SK-N-SH (cell line): ENCODE measurements at regions not wholly inside any gene's neighbourhood (a gene's known extent, or its start where the extent isn't known, plus 50 kb on each side); places are given as distances from the start of the nearest gene placed in this dataset.

Source experiments
- CTCF ChIA-PET: fragments of 300-600, 350-600 bp; formaldehyde crosslinking; extraction: SDS; loops from one replicate; lab custom pipeline; 2021; lab: Yijun Ruan, JAX
- POLR2A ChIA-PET: fragments of 350-600 bp; sonication (Branson Sonifier 250); formaldehyde crosslinking; extraction: SDS; loops from one replicate; lab custom pipeline; 2020; ENCODE audit warnings: antibody characterized with exemption, inconsistent platforms; lab: Yijun Ruan, JAX
- DNase-seq: peaks from one replicate; pipeline ENCODE4 v3.0.0; 2012
- H2AFZ ChIP-seq: fragments of 200-600 bp; sonication (generic); 2 replicates; pipeline ENCODE4 v1.8.1; 2016; ENCODE audit warnings: antibody characterized with exemption, mild to moderate bottlenecking, low read depth
- H3F3A ChIP-seq: fragments of 200-600 bp; sonication (generic); replicated peaks from 2 replicates; pipeline ENCODE3; 2016; ENCODE audit warnings: antibody characterized with exemption, mild to moderate bottlenecking; ENCODE audit not compliant: insufficient read depth
- H3K27ac ChIP-seq, 2 experiments: fragments of 200-500 bp in 1 of 2; fragments of 200-600 bp in 1 of 2; sonication (Bioruptor generic) in 1 of 2; sonication (generic), shearing (Covaris generic) in 1 of 2; 2 replicates each; pipeline versions ENCODE4 v1.5.1 to v1.6.1; 2014 to 2016; ENCODE audit warnings: low read depth in 2 of 2, inconsistent platforms in 1 of 2, low read length in 1 of 2, mild to moderate bottlenecking in 1 of 2, mixed read lengths in 1 of 2
- H3K27me3 ChIP-seq: fragments of 200-600 bp; sonication (generic), shearing (Covaris generic); 2 replicates; pipeline ENCODE4 v1.6.1; 2016; ENCODE audit warnings: mixed run types; ENCODE audit not compliant: insufficient read depth
- H3K36me3 ChIP-seq, 2 experiments: fragments of 200-500 bp in 1 of 2; fragments of 200-600 bp in 1 of 2; sonication (Bioruptor generic) in 1 of 2; sonication (generic) in 1 of 2; replicated peaks in 1 of 2; 2 replicates each; pipeline versions ENCODE3 to v1.5.1; 2014 to 2016; ENCODE audit warnings: low read length in 1 of 2, mild to moderate bottlenecking in 1 of 2; ENCODE audit not compliant: insufficient read depth in 2 of 2, control insufficient read depth in 1 of 2
- H3K4me1 ChIP-seq, 2 experiments: fragments of 200-500 bp in 1 of 2; fragments of 200-600 bp in 1 of 2; sonication (Bioruptor generic) in 1 of 2; sonication (generic), shearing (Covaris generic) in 1 of 2; 2 replicates each; pipeline versions ENCODE4 v1.5.1 to v1.6.1; 2014 to 2016; ENCODE audit warnings: low read depth in 1 of 2, low read length in 1 of 2, mixed run types in 1 of 2; ENCODE audit not compliant: insufficient read depth in 2 of 2, control insufficient read depth in 1 of 2
- H3K4me2 ChIP-seq: fragments of 200-600 bp; sonication (generic), shearing (Covaris generic); 2 replicates; pipeline ENCODE4 v1.6.1; 2017; ENCODE audit warnings: mixed run types
- H3K4me3 ChIP-seq, 2 experiments: fragments of 200-500 bp in 1 of 2; fragments of 200-600 bp in 1 of 2; sonication (Bioruptor generic) in 1 of 2; sonication (generic), shearing (Covaris generic) in 1 of 2; 2 replicates each; pipeline versions ENCODE4 v1.5.1 to v1.8.1; 2014 to 2016; ENCODE audit warnings: low read depth in 2 of 2, inconsistent platforms in 1 of 2, low read length in 1 of 2, mild to moderate bottlenecking in 1 of 2, mixed read lengths in 1 of 2, moderate library complexity in 1 of 2
- H3K79me2 ChIP-seq: fragments of 200-600 bp; sonication (generic); 2 replicates; pipeline ENCODE4 v1.8.1; 2017; ENCODE audit warnings: mild to moderate bottlenecking; ENCODE audit not compliant: insufficient read depth
- H3K9ac ChIP-seq: fragments of 200-600 bp; sonication (generic); 2 replicates; pipeline ENCODE4 v1.6.1; 2017; ENCODE audit warnings: mixed run types
- H3K9me2 ChIP-seq: fragments of 200-600 bp; sonication (generic); 2 replicates; pipeline ENCODE4 v1.6.1; 2017; ENCODE audit warnings: mixed run types
- H3K9me3 ChIP-seq: fragments of 200-600 bp; sonication (generic); 2 replicates; pipeline ENCODE4 v1.6.1; 2017; ENCODE audit warnings: mixed run types, mild to moderate bottlenecking, moderate library complexity
- H4K20me1 ChIP-seq: fragments of 200-600 bp; sonication (generic); 2 replicates; pipeline ENCODE4 v1.6.1; 2017; ENCODE audit warnings: mild to moderate bottlenecking, mixed run types; ENCODE audit not compliant: insufficient read depth
- CHD2 ChIP-seq: fragments of 150-350 bp; IDR thresholded peaks from 2 replicates; pipeline ENCODE4 v1.6.1; 2018; ENCODE audit warnings: low read length; ENCODE audit not compliant: partially characterized antibody
- ELF1 ChIP-seq: IDR thresholded peaks from 2 replicates; pipeline ENCODE4 v1.4.0; 2012
- EZH2phosphoT487 ChIP-seq: fragments of 200-600 bp; sonication (generic); IDR thresholded peaks from 2 replicates; pipeline ENCODE4 v1.6.1; 2017; ENCODE audit warnings: low read depth, mixed run types, mild to moderate bottlenecking, antibody characterized with exemption, moderate library complexity, borderline replicate concordance
- FOSL2 ChIP-seq: IDR thresholded peaks from 2 replicates; pipeline ENCODE4 v1.4.0; 2012; ENCODE audit warnings: low read depth, mild to moderate bottlenecking, moderate library complexity, borderline replicate concordance
- FOXM1 ChIP-seq: IDR thresholded peaks from 2 replicates; pipeline ENCODE4 v1.4.0; 2012; ENCODE audit warnings: low read depth, mild to moderate bottlenecking
- GABPA ChIP-seq: IDR thresholded peaks from 2 replicates; pipeline ENCODE4 v1.4.0; 2012; ENCODE audit warnings: low read depth, mild to moderate bottlenecking
- MEF2A ChIP-seq: IDR thresholded peaks from 2 replicates; pipeline ENCODE4 v1.4.0; 2012; ENCODE audit warnings: low read depth, borderline replicate concordance
- NFIC ChIP-seq: IDR thresholded peaks from 2 replicates; pipeline ENCODE4 v1.4.0; 2012; ENCODE audit warnings: borderline replicate concordance
- POLR2AphosphoS5 ChIP-seq: IDR thresholded peaks from 2 replicates; pipeline ENCODE4 v1.6.1; 2012; ENCODE audit warnings: low read depth, low read length
- RAD21 ChIP-seq: IDR thresholded peaks from 2 replicates; pipeline ENCODE4 v1.6.1; 2012; ENCODE audit warnings: mild to moderate bottlenecking, low read length
- RCOR1 ChIP-seq: fragments of 150-350 bp; IDR thresholded peaks from 2 replicates; pipeline ENCODE4 v1.6.1; 2017; ENCODE audit warnings: antibody characterized with exemption, low read length
- RFX5 ChIP-seq: IDR thresholded peaks from 2 replicates; pipeline ENCODE4 v1.6.1; 2012; ENCODE audit warnings: mild to moderate bottlenecking, improper control_type of control experiment, low read length
- SIN3A ChIP-seq: IDR thresholded peaks from 2 replicates; pipeline ENCODE4 v1.6.1; 2012; ENCODE audit warnings: low read depth, mild to moderate bottlenecking, low read length, moderate library complexity, borderline replicate concordance
- SMC3 ChIP-seq: IDR thresholded peaks from 2 replicates; pipeline ENCODE4 v1.6.1; 2012; ENCODE audit warnings: low read depth, low read length, improper control_type of control experiment
- TCF12 ChIP-seq: IDR thresholded peaks from 2 replicates; pipeline ENCODE4 v1.4.0; 2012
- TEAD4 ChIP-seq: IDR thresholded peaks from 2 replicates; pipeline ENCODE4 v1.4.0; 2012; ENCODE audit warnings: mild to moderate bottlenecking, borderline replicate concordance; ENCODE audit not compliant: insufficient read depth
- YY1 ChIP-seq: IDR thresholded peaks from 2 replicates; pipeline ENCODE4 v1.4.0; 2012; ENCODE audit warnings: low read depth, mild to moderate bottlenecking
- WGBS: methylation state at CpG from one replicate; pipeline ENCODE4 v1.1.6; 2017; ENCODE audit warnings: low lambda C conversion rate; 5-methylcytosine and 5-hydroxymethylcytosine counted together
- TF ChIP-seq, protein P1 (sequence below): IDR thresholded peaks from 2 replicates; pipeline ENCODE4 v1.4.0; 2012; ENCODE audit warnings: low read depth
- TF ChIP-seq, protein P2 (sequence below): fragments of 150-350 bp; IDR thresholded peaks from 2 replicates; pipeline ENCODE4 v1.6.1; 2017; ENCODE audit warnings: antibody characterized with exemption, low read length, low read depth, borderline replicate concordance
- TF ChIP-seq, protein P3 (sequence below): IDR thresholded peaks from 2 replicates; pipeline ENCODE4 v1.4.0; 2012; ENCODE audit warnings: low read depth, borderline replicate concordance
- TF ChIP-seq, protein P4 (sequence below): IDR thresholded peaks from 2 replicates; pipeline ENCODE4 v1.4.0; 2012; ENCODE audit warnings: low read depth, borderline replicate concordance

DNA sequence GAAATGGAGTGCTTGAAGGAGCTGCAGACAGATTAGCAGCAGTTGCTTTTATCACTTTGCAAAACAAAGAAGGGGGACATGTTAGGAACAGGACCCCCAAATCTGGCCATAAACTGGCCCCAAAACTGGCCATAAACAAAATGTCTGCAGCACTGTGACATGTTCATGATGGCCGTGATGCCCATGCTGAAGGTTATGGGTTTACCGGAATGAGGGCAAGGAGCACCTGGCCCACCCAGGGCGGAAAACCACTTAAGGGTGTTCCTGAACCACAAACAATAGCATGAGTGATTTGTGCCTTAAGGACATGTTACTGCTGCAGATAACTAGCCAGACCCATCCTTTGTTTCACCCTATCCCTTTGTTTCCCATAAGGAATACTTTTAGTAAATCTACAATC lies 79.6 kb upstream of the GC start:
- Histone ChIP-seq H3K9ac (no peak overlapping the region), H4K20me1 (no peaks in the 10 kb centered on the region), H3K27ac (no peak overlapping the region), H3K79me2 (no peaks in the 10 kb centered on the region), H3K27me3 (no peaks in the 10 kb centered on the region), H3F3A (no peaks in the 10 kb centered on the region), H3K4me1 (no peaks in the 10 kb centered on the region), H3K36me3 (no peaks in the 10 kb centered on the region), H3K4me2 (no peak overlapping the region), H3K4me3 (no peak overlapping the region)
- CTCF ChIA-PET = no interaction called here
- POLR2A ChIA-PET = no interaction called here
- DNase-seq = no peak
- TF ChIP-seq RAD21 (no peak), MEF2A (no peak), CHD2 (no peak), SIN3A (no peak)
- TF ChIP-seq, all 33 proteins: peak for 0
- 6% methylated on average over 3 of the region's 3 CpGs for WGBS
- Histone ChIP-seq H3K9me3 (no peaks in the 10 kb centered on the region; the same call in 1 of the 2 replicates), H2AFZ (no peak overlapping the region), H3K9me2 (no peaks in the 10 kb centered on the region)

DNA sequence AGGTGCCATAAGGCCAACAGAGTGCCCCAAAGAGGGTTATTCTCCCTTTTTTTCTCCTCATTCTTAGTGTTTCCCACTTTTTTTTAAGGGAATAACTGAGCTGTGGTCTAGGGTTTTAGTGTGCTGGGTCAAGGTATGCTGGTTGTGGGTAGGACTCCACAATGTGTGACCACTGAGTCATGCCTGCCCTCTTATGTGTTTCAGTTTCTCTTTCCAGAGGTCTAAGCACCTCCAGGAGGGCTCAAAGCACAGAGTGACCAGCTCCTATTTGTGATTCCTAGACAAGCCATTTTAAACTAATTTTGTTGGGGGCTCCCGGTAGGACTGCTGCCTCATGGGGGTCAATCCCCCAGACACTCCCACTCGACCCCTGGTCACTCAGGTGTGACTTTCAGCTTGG lies 80.5 kb upstream of the GC start:
- Histone ChIP-seq H3F3A (no peaks in the 10 kb centered on the region), H3K4me2 (no peak overlapping the region), H3K27ac (no peak overlapping the region), H3K4me3 (no peak overlapping the region), H3K9me3 (no peaks in the 10 kb centered on the region; the same call in 1 of the 2 replicates), H3K36me3 (no peaks in the 10 kb centered on the region), H3K27me3 (no peaks in the 10 kb centered on the region), H3K79me2 (no peaks in the 10 kb centered on the region), H3K9me2 (no peaks in the 10 kb centered on the region), H3K4me1 (no peaks in the 10 kb centered on the region), H3K9ac (no peak overlapping the region), H2AFZ (no peak overlapping the region), H4K20me1 (no peaks in the 10 kb centered on the region)
- WGBS = 0% methylated on average over 2 of the region's 2 CpGs
- DNase-seq = no peak
- ChIA-PET CTCF (interaction anchor here (0.6 kb wide), 1 partner anchor 785 kb away, joined by 3 read pairs; no protein-coding TSS in a partner anchor), POLR2A (no interaction called here)
- TF ChIP-seq NFIC (no peak), RFX5 (no peak), POLR2AphosphoS5 (no peak), RAD21 (no peak), YY1 (no peak), FOXM1 (no peak), TCF12 (no peak), EZH2phosphoT487 (no peak), ELF1 (no peak), SMC3 (no peak), TEAD4 (no peak), CHD2 (no peak), FOSL2 (no peak), RCOR1 (no peak), GABPA (no peak)
- TF ChIP-seq, protein P1, sequence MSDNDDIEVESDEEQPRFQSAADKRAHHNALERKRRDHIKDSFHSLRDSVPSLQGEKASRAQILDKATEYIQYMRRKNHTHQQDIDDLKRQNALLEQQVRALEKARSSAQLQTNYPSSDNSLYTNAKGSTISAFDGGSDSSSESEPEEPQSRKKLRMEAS = no peak
- TF ChIP-seq, protein P2, sequence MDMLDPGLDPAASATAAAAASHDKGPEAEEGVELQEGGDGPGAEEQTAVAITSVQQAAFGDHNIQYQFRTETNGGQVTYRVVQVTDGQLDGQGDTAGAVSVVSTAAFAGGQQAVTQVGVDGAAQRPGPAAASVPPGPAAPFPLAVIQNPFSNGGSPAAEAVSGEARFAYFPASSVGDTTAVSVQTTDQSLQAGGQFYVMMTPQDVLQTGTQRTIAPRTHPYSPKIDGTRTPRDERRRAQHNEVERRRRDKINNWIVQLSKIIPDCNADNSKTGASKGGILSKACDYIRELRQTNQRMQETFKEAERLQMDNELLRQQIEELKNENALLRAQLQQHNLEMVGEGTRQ = no peak
- TF ChIP-seq, protein P3, sequence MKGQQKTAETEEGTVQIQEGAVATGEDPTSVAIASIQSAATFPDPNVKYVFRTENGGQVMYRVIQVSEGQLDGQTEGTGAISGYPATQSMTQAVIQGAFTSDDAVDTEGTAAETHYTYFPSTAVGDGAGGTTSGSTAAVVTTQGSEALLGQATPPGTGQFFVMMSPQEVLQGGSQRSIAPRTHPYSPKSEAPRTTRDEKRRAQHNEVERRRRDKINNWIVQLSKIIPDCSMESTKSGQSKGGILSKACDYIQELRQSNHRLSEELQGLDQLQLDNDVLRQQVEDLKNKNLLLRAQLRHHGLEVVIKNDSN = no peak
- TF ChIP-seq, protein P4, sequence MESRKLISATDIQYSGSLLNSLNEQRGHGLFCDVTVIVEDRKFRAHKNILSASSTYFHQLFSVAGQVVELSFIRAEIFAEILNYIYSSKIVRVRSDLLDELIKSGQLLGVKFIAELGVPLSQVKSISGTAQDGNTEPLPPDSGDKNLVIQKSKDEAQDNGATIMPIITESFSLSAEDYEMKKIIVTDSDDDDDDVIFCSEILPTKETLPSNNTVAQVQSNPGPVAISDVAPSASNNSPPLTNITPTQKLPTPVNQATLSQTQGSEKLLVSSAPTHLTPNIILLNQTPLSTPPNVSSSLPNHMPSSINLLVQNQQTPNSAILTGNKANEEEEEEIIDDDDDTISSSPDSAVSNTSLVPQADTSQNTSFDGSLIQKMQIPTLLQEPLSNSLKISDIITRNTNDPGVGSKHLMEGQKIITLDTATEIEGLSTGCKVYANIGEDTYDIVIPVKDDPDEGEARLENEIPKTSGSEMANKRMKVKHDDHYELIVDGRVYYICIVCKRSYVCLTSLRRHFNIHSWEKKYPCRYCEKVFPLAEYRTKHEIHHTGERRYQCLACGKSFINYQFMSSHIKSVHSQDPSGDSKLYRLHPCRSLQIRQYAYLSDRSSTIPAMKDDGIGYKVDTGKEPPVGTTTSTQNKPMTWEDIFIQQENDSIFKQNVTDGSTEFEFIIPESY = no peak
